ENCODE measurements at regions not wholly inside any gene's neighbourhood (a gene's known extent, or its start where the extent isn't known, plus 50 kb on each side); places are given as distances from the start of the nearest gene placed in this dataset.

GRCh38 chrX:134715930-134716619 lies 57.8 kb upstream of the PLAC1 start:
- Histone ChIP-seq H3K4me2 (ENCODE audit: insufficient read depth, insufficient read length, low read length) (no peak overlapping the region), H3K23ac (ENCODE audit: insufficient read length, low read depth, low read length) (no peak overlapping the region), H3K4ac (ENCODE audit: low read depth, low read length) (no peak overlapping the region), H4K91ac (ENCODE audit: insufficient read length, low read depth, low read length) (no peak overlapping the region), H2BK120ac (ENCODE audit: low read depth, low read length, poor library complexity, severe bottlenecking) (no peak overlapping the region), H3T11ph (ENCODE audit: low read length) (no peak overlapping the region), H2BK15ac (ENCODE audit: low read depth, low read length) (no peak overlapping the region), H4K5ac (ENCODE audit: insufficient read length, low read depth, low read length) (no peak overlapping the region), H3K9me3 (ENCODE audit: control insufficient read depth, low read depth, low read length) (no peaks in the 10 kb centered on the region), H3K4me1 (ENCODE audit: insufficient read depth, low read length) (peaks cover 5% of the 10 kb centered on the region; the same call in 1 of the 2 replicates), H4K8ac (replicated peaks; ENCODE audit: insufficient read length, low read depth, low read length) (no peak overlapping the region), H4K20me1 (ENCODE audit: control insufficient read depth, insufficient read depth, insufficient read length) (no peaks in the 10 kb centered on the region), H3K27ac (ENCODE audit: insufficient read length, low read depth, low read length) (no peak overlapping the region), H3K27me3 (ENCODE audit: insufficient read depth, low read length) (no peaks in the 10 kb centered on the region), H3K18ac (ENCODE audit: insufficient read length, low read depth, low read length) (no peak overlapping the region), H2AFZ (ENCODE audit: low read length) (no peak overlapping the region), H3K79me2 (ENCODE audit: insufficient read depth, low read length) (no peaks in the 10 kb centered on the region), H2BK20ac (ENCODE audit: low read depth, low read length, poor library complexity, severe bottlenecking) (no peak overlapping the region), H3K23me2 (ENCODE audit: insufficient read length, low read depth, low read length, poor library complexity, severe bottlenecking) (no peaks in the 10 kb centered on the region), H3K79me1 (ENCODE audit: insufficient read depth, low read depth, low read length, poor library complexity, severe bottlenecking) (no peaks in the 10 kb centered on the region), H3K56ac (ENCODE audit: insufficient read length, low read depth, low read length) (no peak overlapping the region), H2AK5ac (ENCODE audit: insufficient read length, low read length) (no peak overlapping the region), H3K9ac (ENCODE audit: extremely low read depth, insufficient read length, low read length) (no peak overlapping the region), H3K14ac (ENCODE audit: insufficient read depth, low read length) (no peak overlapping the region), H2BK12ac (ENCODE audit: insufficient read length, low read depth, low read length) (no peak overlapping the region), H2BK5ac (ENCODE audit: insufficient read length, low read length) (no peak overlapping the region)
- no peak for TF ChIP-seq CTCF (conservative IDR thresholded peaks at IDR 0.05)
- Mint-ChIP-seq H3K27me3 (ENCODE audit: low read depth) (no peaks in the 10 kb centered on the region; the same call in 1 of the 2 replicates), H3K4me3 (no peak overlapping the region), H3K27ac (peak overlapping the region in 2 of 3 experiments; percentile 48 to 60; a peak in 2 of 7 replicates), H3K36me3 (ENCODE audit: insufficient read depth in 1 of 3, low read depth in 3 of 3) (peaks cover 0 to 3% (median 0%) of the 10 kb centered on the region in 3 experiments; a peak in 4 of 7 replicates), H3K9me3 (peaks cover 3 to 77% of the 10 kb centered on the region in 2 experiments; a peak in 3 of 5 replicates), H3K4me1 (peaks cover 19 to 41% of the 10 kb centered on the region in 2 experiments)
- no CpG with 5 or more reads among the region's 5 CpGs for WGBS (ENCODE audit: extremely low coverage, insufficient read length, low lambda C conversion rate)
- DNase-seq = peak; percentile 34

Data from H9 (cell line).